ENCODE measurements at regions not wholly inside any gene's neighbourhood (a gene's known extent, or its start where the extent isn't known, plus 50 kb on each side); places are given as distances from the start of the nearest gene placed in this dataset.

- TF ChIP-seq CTCF (conservative IDR thresholded peaks at IDR 0.05; ENCODE audit: low read depth, low read length) = no peak
- TF ChIP-seq EZH2 (IDR thresholded peaks at IDR 0.05; ENCODE audit: borderline replicate concordance, low read depth, low read length, poor library complexity, severe bottlenecking) = no peak
These were observed 51.3 kb upstream of the ITSN2 start for GRCh38 chr2:24411488-24412151.

Measured in A673 (cell line).